COLO829 (cell line): ENCODE measurements at regions not wholly inside any gene's neighbourhood (a gene's known extent, or its start where the extent isn't known, plus 50 kb on each side); places are given as distances from the start of the nearest gene placed in this dataset.
"Not testable (repeated sequence)": the region's sequence is repeated elsewhere in the genome, so short reads cannot be mapped to it uniquely, and the experiment has no call there.

Source experiments
- DNase-seq: peaks from one replicate; pipeline ENCODE4 v3.0.0; 2012; ENCODE audit warnings: low spot score

GRCh38 chr2:153307223-153307622 lies 171.3 kb downstream of the RPRM start:
- no peak for DNase-seq

GRCh38 chr2:153299809-153300208 lies 178.8 kb downstream of the RPRM start:
- DNase-seq, result no peak

GRCh38 chr2:153299217-153299616 lies 179.3 kb downstream of the RPRM start:
- DNase-seq, result no peak

GRCh38 chr2:153294199-153294786 lies 184.3 kb downstream of the RPRM start:
- DNase-seq, result no peak

GRCh38 chr2:153291718-153292117 lies 186.8 kb downstream of the RPRM start:
- no peak for DNase-seq

GRCh38 chr2:153287109-153287801 lies 191.3 kb downstream of the RPRM start:
- DNase-seq, result no peak

- DNase-seq, result no peak
Measured at GRCh38 chr2:153268941-153269461, 209.6 kb downstream of the RPRM start.

- DNase-seq, result not testable (repeated sequence)
Measured at GRCh38 chr2:153256876-153257275, 221.7 kb downstream of the RPRM start.

GRCh38 chr2:153246636-153247035 lies 231.9 kb downstream of the RPRM start:
- not testable (repeated sequence) for DNase-seq

- no peak for DNase-seq
Measured at GRCh38 chr2:153235516-153235915, 243.0 kb downstream of the RPRM start.

- no peak for DNase-seq
Measured at GRCh38 chr2:153232464-153232863, 246.1 kb downstream of the RPRM start.

- no peak for DNase-seq
Measured at GRCh38 chr2:153230977-153231376, 247.6 kb downstream of the RPRM start.

- no peak for DNase-seq
Measured at GRCh38 chr2:153228904-153229303, 249.7 kb downstream of the RPRM start.

- no peak for DNase-seq
Measured at GRCh38 chr2:153227981-153228380, 250.6 kb downstream of the RPRM start.

GRCh38 chr2:153222231-153223165 lies 256.1 kb downstream of the RPRM start:
- no peak for DNase-seq

GRCh38 chr2:153221506-153221905 lies 257.1 kb downstream of the RPRM start:
- DNase-seq, result no peak

GRCh38 chr2:153221087-153221486 lies 257.5 kb downstream of the RPRM start:
- DNase-seq, result no peak

- no peak for DNase-seq
Measured at GRCh38 chr2:153218851-153219250, 259.7 kb downstream of the RPRM start.

GRCh38 chr2:153214337-153214736 lies 264.2 kb downstream of the RPRM start:
- no peak for DNase-seq

- no peak for DNase-seq
Measured at GRCh38 chr2:153213022-153213421, 265.5 kb downstream of the RPRM start.

GRCh38 chr2:153197402-153198386 lies 280.9 kb downstream of the RPRM start:
- DNase-seq, result no peak
